HG03442 (cell line): ENCODE measurements at regions not wholly inside any gene's neighbourhood (a gene's known extent, or its start where the extent isn't known, plus 50 kb on each side); places are given as distances from the start of the nearest gene placed in this dataset.

Experiments
- ATAC-seq: cut with Tn5 transposase; IDR thresholded peaks from one replicate; pipeline ENCODE4 v1.9.1; 2021; ENCODE audit warnings: mild to moderate bottlenecking, moderate library complexity; ENCODE audit not compliant: unreplicated experiment

- no peak for ATAC-seq
Measured at GRCh38 chr1:117260761-117261423, 50.2 kb upstream of the VTCN1 start.
